ENCODE measurements at regions not wholly inside any gene's neighbourhood (a gene's known extent, or its start where the extent isn't known, plus 50 kb on each side); places are given as distances from the start of the nearest gene placed in this dataset.

- TF ChIP-seq CTCF (IDR thresholded peaks at IDR 0.05) (no peak), POLR2A (IDR thresholded peaks at IDR 0.05) (no peak)
Observed at GRCh38 chr22:34878171-34878570, 187.8 kb upstream of the ISX start.

All from ovary (tissue), 3 donors.